Stimulated activated CD4-positive, alpha-beta T cell treated with anti-CD3 and anti-CD28 coated beads, Interleukin-15, amount 100 ng/mL, for 48 hours (primary cell): ENCODE measurements at regions not wholly inside any gene's neighbourhood (a gene's known extent, or its start where the extent isn't known, plus 50 kb on each side); places are given as distances from the start of the nearest gene placed in this dataset.

Experiments used
- DNase-seq, 2 donors: peaks; one replicate each; pipeline ENCODE4 v3.0.0-alpha.2; 2020; ENCODE audit warnings: low read depth in 2 of 2

- DNase-seq: no peak
These were observed 402.4 kb upstream of the LRRC4C start for GRCh38 chr11:41861838-41862237.

GRCh38 chr11:41866525-41866924 is 407.1 kb upstream of the LRRC4C start:
- DNase-seq: no peak

GRCh38 chr11:41868606-41869005 is 409.2 kb upstream of the LRRC4C start:
- DNase-seq: no peak

GRCh38 chr11:41872426-41872825 is 413.0 kb upstream of the LRRC4C start:
- DNase-seq: no peak

DNA sequence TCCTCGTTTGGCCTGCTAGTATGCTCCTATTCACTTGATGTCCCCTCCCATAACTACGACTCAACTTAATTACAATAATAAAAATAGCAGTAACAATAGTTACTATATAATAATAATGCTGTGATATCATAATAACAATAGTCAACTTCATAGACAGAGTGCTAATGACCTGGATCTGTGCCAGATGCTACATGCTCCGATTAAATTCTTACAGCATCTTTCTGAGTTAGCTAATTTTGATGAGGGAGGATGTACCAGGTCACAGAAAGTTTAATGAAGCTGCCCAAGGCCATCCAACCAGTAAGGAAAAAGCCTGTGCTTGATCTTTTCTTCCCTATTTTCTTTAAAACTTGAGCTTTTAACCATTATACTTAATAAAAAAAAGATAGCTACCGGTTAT is 413.4 kb upstream of the LRRC4C start:
- DNase-seq: no peak

DNA sequence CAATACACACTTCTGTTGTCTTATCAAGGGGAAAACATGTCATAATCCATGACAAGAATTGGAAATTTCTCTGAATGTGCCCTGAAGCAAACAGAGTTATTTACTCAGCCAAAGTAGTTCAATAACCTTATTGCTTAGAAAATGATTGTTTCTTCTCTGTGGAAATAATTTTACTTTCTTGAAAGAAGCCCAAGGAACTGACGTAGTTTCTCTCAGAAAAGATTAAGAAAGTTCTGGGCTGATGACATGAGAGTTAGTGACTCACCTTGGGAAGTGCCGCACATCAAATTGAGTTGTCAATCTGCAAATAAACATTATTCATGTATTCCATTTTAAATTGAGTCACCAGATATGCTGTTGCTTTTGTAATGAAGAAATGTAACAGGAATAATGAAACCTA is 418.6 kb upstream of the LRRC4C start:
- no peak for DNase-seq

DNA sequence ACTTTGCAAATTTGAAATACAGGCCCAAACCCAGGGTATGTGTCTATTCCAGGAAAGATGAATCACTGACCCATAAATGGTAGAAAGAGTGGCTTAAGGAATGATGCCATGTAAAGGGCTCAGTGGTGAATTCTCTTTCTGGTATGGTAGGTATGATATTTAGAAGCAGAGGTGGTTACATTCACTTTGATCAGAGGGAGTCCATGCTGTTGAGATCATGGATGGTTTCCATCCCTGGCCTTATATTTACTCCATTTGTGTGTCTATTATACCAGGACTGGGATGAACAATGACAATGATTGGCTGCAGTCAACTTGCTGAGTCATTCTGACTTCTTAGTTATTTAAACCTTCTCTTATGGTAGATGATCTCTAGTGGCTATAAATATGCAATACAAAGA is 419.8 kb upstream of the LRRC4C start:
- no peak for DNase-seq

GRCh38 chr11:41895081-41895480 is 435.6 kb upstream of the LRRC4C start:
- DNase-seq: no peak

DNA sequence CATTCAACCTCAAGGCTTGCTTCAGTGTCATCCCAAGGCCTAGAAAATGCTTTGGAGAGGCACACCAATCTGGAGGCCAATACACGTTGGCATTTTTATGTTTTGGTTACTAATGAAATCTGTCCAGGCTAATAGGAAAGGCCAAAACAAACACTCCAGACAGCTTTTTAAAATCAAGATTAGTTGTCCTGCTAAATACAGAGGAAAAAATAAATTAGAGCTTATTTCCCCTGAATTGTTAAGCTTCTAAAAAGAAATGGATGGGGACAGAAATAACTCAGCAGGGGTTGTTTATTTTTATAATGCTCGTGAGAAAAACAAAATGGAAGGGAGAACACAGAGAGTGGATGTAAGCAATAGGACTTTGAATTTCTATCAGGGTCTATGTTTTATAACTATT is 438.5 kb upstream of the LRRC4C start:
- DNase-seq: no peak

DNA sequence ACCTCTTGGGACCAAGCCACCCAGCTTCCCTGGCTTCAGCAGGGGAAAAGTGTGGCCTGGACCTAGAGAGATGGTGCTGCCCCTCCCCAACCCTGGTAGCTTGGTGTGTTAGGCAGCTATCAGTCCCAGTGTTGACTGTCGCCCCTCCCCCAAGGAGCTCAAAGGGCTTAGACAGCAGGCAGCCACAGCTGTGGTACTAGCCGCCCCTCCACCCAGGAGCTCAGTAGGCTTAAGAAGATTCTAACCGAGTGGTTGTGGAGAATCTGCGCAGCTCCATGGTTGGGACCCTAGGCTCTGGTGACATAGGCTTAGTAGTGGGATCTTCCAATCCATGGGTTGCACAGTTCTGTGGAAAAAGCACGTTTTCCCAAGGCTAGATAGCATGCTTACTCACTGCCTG is 458.4 kb upstream of the LRRC4C start:
- DNase-seq: no peak

DNA sequence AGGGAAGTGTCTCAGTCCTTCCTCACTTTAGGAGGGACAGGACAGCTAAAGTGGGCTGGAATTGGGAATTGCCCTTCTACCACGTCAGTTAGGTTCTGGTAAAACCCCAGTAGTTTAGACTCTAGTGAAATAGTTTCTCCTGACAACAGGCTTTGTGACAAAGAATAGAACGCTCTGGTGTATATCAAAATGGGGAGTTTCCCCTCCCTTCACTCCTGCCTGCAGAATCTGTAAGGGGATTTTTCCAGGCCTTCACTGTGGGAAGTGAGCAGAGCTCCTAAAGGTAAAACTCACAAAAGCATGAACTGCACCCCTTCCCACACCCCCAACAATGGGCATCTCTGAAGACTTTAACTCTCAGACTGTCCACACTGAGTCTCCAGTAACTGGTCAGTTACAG is 460.9 kb upstream of the LRRC4C start:
- no peak for DNase-seq

- DNase-seq: no peak
These were observed 462.4 kb upstream of the LRRC4C start for GRCh38 chr11:41921746-41922390.

GRCh38 chr11:41926339-41926738 is 466.9 kb upstream of the LRRC4C start:
- no peak for DNase-seq

- no peak for DNase-seq
These were observed 475.8 kb upstream of the LRRC4C start for GRCh38 chr11:41935241-41935640.

DNA sequence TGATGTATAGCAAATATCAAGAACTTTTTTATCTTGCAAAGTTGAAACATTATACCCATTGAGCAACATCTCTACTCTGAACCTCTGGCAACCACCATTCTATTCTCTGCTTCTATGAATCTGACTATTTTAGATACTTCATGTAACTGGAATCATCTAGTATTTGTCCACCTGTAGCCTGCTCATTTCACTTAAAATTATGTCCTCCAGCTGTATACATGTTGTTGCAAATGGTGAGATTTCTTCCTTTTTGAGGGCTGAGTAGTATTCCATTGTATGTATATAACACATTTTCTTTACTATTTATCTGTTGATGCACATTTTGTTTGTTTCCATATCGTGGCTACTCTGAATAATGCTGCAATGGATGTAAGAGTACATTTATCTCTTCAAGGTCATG is 476.3 kb upstream of the LRRC4C start:
- DNase-seq: no peak

DNA sequence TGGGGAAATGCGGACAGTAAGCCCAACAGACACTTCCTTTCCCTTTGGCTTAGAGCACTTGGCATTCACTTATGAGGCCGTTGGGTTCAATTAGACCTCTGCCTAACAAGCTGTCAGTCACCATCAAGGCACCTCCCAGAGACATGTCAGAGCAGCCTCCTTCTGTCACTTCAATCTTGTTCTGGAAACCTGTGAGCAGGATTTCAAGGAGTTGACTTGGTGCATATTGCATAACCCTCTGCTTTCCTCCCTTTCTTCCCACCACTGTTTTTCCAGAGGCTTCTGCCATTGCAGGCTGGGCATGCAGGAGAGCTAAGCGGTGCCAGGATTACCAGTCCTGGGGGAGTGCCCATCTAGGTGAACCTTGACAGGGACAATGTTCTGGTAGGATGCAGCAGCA is 484.2 kb upstream of the LRRC4C start:
- DNase-seq: no peak

- no peak for DNase-seq
These were observed 487.9 kb upstream of the LRRC4C start for GRCh38 chr11:41947392-41947791.

DNA sequence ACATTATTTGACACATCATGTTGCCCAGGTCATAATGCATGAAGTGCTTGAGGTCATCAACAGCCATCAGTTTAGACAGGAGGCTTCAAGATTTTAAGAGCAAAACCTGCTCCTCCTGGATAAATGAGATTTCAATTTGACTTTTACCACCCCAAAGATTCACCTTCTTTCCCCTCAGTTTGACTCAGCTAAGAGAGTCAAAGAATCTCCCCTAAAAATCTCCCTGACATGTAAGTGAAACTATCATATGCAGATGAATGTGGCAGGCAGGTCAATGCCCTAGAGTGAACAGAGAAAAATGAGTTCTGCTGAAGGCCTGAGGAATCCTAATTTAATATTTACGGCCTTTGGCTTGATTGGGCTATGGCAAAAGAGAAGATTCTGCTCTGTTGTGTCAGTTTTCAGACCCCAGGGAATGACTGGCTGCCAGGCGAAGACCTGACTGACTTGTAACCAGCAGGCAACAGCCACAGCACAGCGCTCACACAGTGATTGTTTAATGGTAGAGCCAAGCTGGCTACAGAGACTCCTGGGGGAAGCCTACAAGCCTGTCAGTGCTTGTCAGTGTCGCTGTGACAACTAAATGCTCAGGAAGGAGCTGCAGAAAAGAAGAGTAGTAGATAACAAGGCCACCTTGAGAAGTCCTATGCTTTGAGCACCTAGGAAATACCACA is 491.2 kb upstream of the LRRC4C start:
- DNase-seq: no peak

- DNase-seq: no peak
These were observed 494.6 kb upstream of the LRRC4C start for GRCh38 chr11:41954034-41954433.

- DNase-seq: no peak
These were observed 495.6 kb upstream of the LRRC4C start for GRCh38 chr11:41955066-41955465.

- DNase-seq: no peak
These were observed 496.4 kb upstream of the LRRC4C start for GRCh38 chr11:41955635-41956400.

DNA sequence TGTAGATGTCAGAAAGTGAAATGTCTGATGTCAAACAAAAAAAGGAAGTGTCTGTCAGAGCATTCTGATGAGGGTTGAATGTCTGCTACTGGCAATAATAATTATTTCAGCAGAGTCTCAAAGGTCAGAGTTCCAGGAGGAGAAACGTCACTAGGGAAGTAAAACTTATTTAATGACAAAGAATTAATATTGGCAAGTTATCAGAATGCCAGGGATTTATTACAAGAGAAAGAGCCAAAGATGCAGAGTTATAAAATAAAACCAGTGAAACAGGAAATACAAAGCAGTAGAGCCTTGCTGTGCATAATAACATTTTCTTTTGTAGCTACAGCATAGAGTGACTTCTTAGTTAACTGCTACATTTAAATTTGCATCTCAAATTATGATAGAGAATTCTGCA is 504.0 kb upstream of the LRRC4C start:
- DNase-seq: no peak

DNA sequence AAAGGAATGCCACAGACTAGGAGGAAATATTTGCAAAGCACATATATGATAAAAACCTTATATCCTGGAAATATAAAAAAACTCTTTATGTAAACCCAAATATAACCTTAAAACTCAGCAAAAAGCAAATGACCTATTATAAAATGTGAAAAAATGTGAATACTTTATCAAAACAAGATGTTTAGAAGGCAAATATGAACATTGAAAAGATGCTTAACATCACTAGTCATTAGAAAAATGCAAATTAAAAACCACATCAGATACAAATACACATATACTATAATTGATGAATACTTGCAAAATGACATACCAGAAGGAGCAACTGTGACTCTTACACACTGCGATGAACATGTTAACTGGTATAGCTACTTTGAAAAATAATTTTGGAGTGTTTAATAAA is 511.2 kb upstream of the LRRC4C start:
- DNase-seq: no peak
